Vagina (tissue), 2 donors: ENCODE measurements at regions not wholly inside any gene's neighbourhood (a gene's known extent, or its start where the extent isn't known, plus 50 kb on each side); places are given as distances from the start of the nearest gene placed in this dataset.

Source experiments
- DNase-seq, 2 donors: peaks; one replicate each; pipeline ENCODE4 v3.0.0-alpha.2; 2017; ENCODE audit errors: extremely low spot score in 2 of 2
- H3K27ac ChIP-seq: fragments of 200-600 bp; sonication (generic); one replicate; pipeline ENCODE4 v1.5.1; 2019
- H3K27me3 ChIP-seq: fragments of 200-600 bp; sonication (generic); one replicate; pipeline ENCODE4 v1.5.1; 2019
- H3K36me3 ChIP-seq, 2 donors: fragments of 200-600 bp; sonication (generic); one replicate each; pipeline ENCODE4 v1.5.1; 2017 to 2019
- H3K4me1 ChIP-seq: fragments of 200-600 bp; sonication (generic); one replicate; pipeline ENCODE4 v1.5.1; 2019
- H3K4me3 ChIP-seq, 2 donors: fragments of 200-600 bp; sonication (generic); 1 replicate in 1 of 2; 2 replicates in 1 of 2; pipeline ENCODE4 v1.5.1; 2016 to 2019
- H3K9me3 ChIP-seq: fragments of 200-600 bp; sonication (generic); one replicate; pipeline ENCODE4 v1.5.1; 2019
- CTCF ChIP-seq, 3 experiments: fragments of 450-650 bp in 2 of 3; fragments of 200-600 bp in 1 of 3; sonication (generic) in 1 of 3; IDR thresholded peaks; one replicate each; pipeline ENCODE4 v1.5.1; 2017 to 2019; ENCODE audit warnings: antibody characterized with exemption in 3 of 3, mild to moderate bottlenecking in 2 of 3, moderate library complexity in 2 of 3
- POLR2A ChIP-seq, 2 donors: fragments of 450-650 bp; IDR thresholded peaks; one replicate each; pipeline ENCODE4 v1.6.1; 2017; ENCODE audit warnings: antibody characterized with exemption in 2 of 2, mild to moderate bottlenecking in 2 of 2, moderate library complexity in 2 of 2
- POLR2AphosphoS5 ChIP-seq, 2 donors: sonication (generic); formaldehyde crosslinking; IDR thresholded peaks; one replicate each; pipeline ENCODE4 v1.9.0; 2017; ENCODE audit warnings: antibody characterized with exemption in 2 of 2, mild to moderate bottlenecking in 2 of 2, low read depth in 1 of 2; ENCODE audit not compliant: insufficient read depth in 1 of 2
- intact Hi-C: fragments of 100-400 bp; cut with DNase I; formaldehyde crosslinking; loops from one replicate; pipeline ENCODE4 v1.15.1; 2023

- TF ChIP-seq POLR2AphosphoS5 (IDR thresholded peaks at IDR 0.05; ENCODE audit: insufficient read depth in 1 of 2, low read depth in 1 of 2): no peak
- TF ChIP-seq CTCF (IDR thresholded peaks at IDR 0.05): no peak
- no peak for TF ChIP-seq POLR2A (IDR thresholded peaks at IDR 0.05)
- H3K36me3 ChIP-seq: no peaks in the 10 kb centered on the region
- H3K4me3 ChIP-seq: no peak overlapping the region
- no peaks in the 10 kb centered on the region for H3K27me3 ChIP-seq
- DNase-seq: no peak
- intact Hi-C loops: no loop called here
- no peak overlapping the region for H3K27ac ChIP-seq
- H3K9me3 ChIP-seq: no peaks in the 10 kb centered on the region
- H3K4me1 ChIP-seq: no peaks in the 10 kb centered on the region
Observed at GRCh38 chr2:182521453-182522404, 94.9 kb upstream of the PDE1A start.

GRCh38 chr2:182522405-182522896, 95.6 kb upstream of the PDE1A start:
- no peaks in the 10 kb centered on the region for H3K9me3 ChIP-seq
- intact Hi-C loops: no loop called here
- peak overlapping the region; percentile 9 to 12 for H3K4me3 ChIP-seq
- no peak overlapping the region for H3K27ac ChIP-seq
- no peaks in the 10 kb centered on the region for H3K4me1 ChIP-seq
- no peak for DNase-seq
- no peaks in the 10 kb centered on the region for H3K36me3 ChIP-seq
- no peaks in the 10 kb centered on the region for H3K27me3 ChIP-seq
- TF ChIP-seq POLR2A (IDR thresholded peaks at IDR 0.05): no peak
- TF ChIP-seq CTCF (IDR thresholded peaks at IDR 0.05): no peak
- TF ChIP-seq POLR2AphosphoS5 (IDR thresholded peaks at IDR 0.05; ENCODE audit: insufficient read depth in 1 of 2, low read depth in 1 of 2): no peak

- TF ChIP-seq POLR2AphosphoS5 (IDR thresholded peaks at IDR 0.05; ENCODE audit: insufficient read depth in 1 of 2, low read depth in 1 of 2): no peak
- TF ChIP-seq POLR2A (IDR thresholded peaks at IDR 0.05): no peak
- no peak for TF ChIP-seq CTCF (IDR thresholded peaks at IDR 0.05)
- H3K4me3 ChIP-seq: peak overlapping the region; percentile 9 to 12
Observed at GRCh38 chr2:182522972-182523473, 96.2 kb upstream of the PDE1A start.

GRCh38 chr2:182530636-182531035, 103.8 kb upstream of the PDE1A start:
- Histone ChIP-seq H3K27ac (no peak overlapping the region), H3K9me3 (no peaks in the 10 kb centered on the region), H3K4me1 (no peaks in the 10 kb centered on the region), H3K27me3 (no peaks in the 10 kb centered on the region), H3K4me3 (no peak overlapping the region), H3K36me3 (no peaks in the 10 kb centered on the region)
- TF ChIP-seq POLR2A (IDR thresholded peaks at IDR 0.05) (no peak), CTCF (IDR thresholded peaks at IDR 0.05) (no peak), POLR2AphosphoS5 (IDR thresholded peaks at IDR 0.05; ENCODE audit: insufficient read depth in 1 of 2, low read depth in 1 of 2) (no peak)
- no peak for DNase-seq
- intact Hi-C loops: no loop called here

More at GRCh38 chr2:182522972-182523473, 96.2 kb upstream of the PDE1A start:
- Histone ChIP-seq H3K4me1 (no peaks in the 10 kb centered on the region), H3K36me3 (no peaks in the 10 kb centered on the region), H3K27me3 (no peaks in the 10 kb centered on the region), H3K9me3 (no peaks in the 10 kb centered on the region), H3K27ac (no peak overlapping the region)
- intact Hi-C loops: no loop called here
- DNase-seq: no peak

- no peak for DNase-seq
- no peak overlapping the region for H3K27ac ChIP-seq
- H3K4me1 ChIP-seq: no peaks in the 10 kb centered on the region
- no peak overlapping the region for H3K4me3 ChIP-seq
- H3K9me3 ChIP-seq: no peaks in the 10 kb centered on the region
- intact Hi-C loops: no loop called here
- no peaks in the 10 kb centered on the region for H3K27me3 ChIP-seq
- H3K36me3 ChIP-seq: no peaks in the 10 kb centered on the region
- TF ChIP-seq CTCF (IDR thresholded peaks at IDR 0.05): no peak
- no peak for TF ChIP-seq POLR2AphosphoS5 (IDR thresholded peaks at IDR 0.05; ENCODE audit: insufficient read depth in 1 of 2, low read depth in 1 of 2)
- no peak for TF ChIP-seq POLR2A (IDR thresholded peaks at IDR 0.05)
Observed at GRCh38 chr2:182540252-182540651, 113.4 kb upstream of the PDE1A start.
